Hematopoietic multipotent progenitor cell treated with erythropoietin and hydrocortisone succinate and interleukin-3 and kit ligand, for 15 days (in vitro differentiated cells): ENCODE measurements at regions not wholly inside any gene's neighbourhood (a gene's known extent, or its start where the extent isn't known, plus 50 kb on each side); places are given as distances from the start of the nearest gene placed in this dataset.
"Not testable (repeated sequence)": the region's sequence is repeated elsewhere in the genome, so short reads cannot be mapped to it uniquely, and the experiment has no call there.

Experiments
- DNase-seq: peaks from one replicate; pipeline ENCODE4 v3.0.0-alpha.2; 2015; ENCODE audit warnings: low spot score

DNA sequence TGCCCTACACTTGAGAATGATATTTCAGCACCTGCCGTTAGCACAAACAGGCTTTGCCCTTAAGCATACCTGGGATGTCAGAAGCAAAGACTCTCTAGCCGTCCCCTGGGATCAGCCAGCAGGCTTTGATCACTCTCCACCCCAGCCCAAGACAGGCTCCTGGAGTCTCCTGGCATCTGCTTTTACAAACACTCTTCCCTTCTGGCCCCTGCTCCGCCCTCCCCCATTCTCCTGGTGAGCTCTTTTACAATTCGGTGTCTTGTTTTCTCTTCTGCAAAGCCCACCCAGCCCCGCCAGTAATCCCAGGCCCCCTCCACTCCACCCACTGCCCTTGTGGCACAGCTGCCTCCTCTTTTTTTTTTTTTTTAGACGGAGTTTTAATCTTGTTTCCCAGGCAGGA, 50.4 kb downstream of the KATNIP start:
- no peak for DNase-seq

DNA sequence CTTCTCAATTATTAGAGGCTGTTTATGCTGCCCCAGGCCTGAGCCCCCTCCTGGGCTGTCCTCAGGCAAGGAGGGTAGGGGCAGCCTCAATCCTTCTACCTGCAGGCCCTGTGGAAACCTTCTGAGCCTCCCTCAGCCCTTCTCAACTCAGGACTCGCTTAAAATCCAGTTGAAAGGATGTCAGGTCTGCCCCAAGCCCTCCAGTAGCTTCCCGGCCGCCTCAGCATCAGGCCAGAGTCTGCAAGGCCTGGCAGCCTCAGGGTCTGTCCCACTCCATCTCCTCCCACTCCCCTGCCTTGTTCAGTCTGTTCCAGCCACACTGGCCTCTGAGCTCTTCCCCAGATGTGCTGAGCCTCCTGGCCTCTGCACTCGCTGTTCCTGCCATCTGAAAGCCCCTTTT, 52.2 kb downstream of the KATNIP start:
- DNase-seq = no peak

DNA sequence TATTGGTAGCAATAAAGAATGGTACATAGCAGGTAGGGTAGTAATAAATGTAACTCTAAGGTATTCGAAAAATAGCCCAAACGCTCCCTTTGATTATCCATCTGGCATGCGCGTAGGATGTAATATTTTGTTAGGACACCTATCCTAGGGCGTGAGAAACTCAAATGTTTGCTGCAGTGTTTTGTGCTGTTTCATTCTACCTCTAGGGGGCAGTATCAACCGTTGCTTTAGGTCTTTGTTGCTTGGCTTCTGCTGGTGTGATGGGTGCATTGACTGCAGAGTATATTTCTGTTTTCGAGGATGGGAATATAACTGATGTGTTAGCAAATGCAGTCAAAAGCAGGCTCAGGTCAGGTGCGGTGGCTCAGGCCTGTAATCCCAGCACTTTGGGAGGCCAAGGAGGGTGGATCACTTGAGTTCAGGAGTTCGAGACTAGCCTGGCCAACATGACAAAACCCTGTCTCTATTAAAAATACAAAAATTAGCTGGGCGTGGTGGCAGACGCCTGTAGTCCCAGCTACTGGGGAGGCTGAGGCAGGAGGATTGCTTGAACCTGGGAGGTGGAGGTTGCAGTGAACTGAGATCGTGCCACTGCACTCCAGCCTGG, 55.7 kb downstream of the KATNIP start:
- DNase-seq = peak; percentile 55

DNA sequence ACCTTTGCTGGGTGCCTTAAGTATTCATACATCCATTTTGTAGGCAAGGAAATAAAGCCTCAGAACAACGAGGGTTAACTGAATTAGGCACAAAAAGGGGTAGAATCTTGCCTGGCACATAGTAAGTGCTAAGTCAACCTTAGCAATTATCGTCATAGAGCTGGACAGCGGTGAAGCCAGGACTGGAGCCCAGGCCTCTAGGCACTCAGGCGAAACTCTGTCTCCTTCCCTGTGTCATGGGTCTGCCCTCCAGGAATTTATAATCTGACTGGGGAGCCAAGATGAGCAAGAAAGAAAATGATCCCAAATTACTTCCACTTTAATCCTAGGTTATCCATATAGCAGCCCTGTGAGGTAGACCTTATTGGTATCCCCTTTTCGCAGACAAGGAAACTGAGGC, 61.4 kb downstream of the KATNIP start:
- no peak for DNase-seq

DNA sequence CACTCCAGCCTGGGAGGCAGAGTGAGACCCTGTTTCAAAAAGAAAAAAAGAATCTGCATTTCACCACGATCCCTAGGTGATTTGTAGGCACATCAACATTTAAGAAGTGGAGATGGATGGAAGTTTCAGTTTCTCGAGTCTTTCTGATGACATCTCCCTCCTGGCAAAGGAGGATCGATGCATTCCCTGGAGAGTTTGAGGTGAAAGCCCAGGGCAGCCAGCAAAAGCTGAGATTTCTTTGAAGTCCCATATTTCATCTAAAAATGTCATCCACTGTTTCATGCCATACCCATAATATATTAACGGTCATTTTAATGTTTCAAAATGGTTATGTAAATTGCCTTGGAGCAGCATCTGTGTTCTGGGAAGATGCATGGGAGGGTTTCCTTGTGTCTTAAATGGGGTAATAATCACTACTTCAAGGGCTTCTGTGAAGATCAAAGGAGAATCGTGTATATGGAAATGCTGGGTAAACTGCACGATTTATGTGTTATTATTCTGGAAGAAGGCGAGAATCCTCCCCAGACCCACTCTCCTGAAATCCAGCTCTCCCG, 63.4 kb downstream of the KATNIP start:
- no peak for DNase-seq

DNA sequence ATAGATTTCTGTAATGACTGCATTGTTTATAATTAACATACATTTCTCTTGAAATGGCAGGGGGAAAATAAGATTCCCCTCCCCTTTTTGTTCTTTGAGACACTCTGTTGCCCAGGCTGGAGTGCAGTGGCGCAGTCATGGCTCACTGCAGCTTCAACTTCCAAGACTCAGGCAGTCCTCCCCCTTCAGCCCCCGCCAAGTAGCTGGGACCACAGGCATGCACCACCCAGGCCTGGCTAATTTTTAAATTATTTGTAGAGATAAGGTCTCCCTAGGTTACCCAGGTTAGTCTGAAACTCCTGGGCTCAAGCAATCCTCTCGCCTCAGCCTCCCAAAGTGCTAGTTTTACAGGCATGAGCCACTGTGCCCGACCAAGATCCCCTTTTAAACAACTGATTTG, 67.7 kb downstream of the KATNIP start:
- DNase-seq = no peak

DNA sequence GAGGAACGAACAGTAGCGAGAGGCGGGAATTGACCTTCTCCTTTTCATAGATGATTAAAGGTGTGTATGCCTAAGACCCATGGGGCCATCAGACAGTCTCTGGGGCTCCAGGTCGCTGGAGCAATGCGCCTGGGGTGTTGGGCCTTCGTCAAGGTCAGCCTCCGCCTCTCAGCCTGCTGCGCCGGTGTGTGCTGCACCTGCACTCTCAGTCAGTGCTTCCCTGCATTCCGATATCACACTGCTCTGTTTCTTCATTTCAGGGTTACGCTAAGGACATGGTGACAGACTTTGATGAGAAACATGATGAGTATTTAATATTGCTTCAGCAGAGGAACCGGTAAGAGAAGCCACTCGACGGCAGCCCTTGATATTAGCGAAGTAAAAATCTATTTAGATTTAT, 68.2 kb downstream of the KATNIP start:
- no peak for DNase-seq

DNA sequence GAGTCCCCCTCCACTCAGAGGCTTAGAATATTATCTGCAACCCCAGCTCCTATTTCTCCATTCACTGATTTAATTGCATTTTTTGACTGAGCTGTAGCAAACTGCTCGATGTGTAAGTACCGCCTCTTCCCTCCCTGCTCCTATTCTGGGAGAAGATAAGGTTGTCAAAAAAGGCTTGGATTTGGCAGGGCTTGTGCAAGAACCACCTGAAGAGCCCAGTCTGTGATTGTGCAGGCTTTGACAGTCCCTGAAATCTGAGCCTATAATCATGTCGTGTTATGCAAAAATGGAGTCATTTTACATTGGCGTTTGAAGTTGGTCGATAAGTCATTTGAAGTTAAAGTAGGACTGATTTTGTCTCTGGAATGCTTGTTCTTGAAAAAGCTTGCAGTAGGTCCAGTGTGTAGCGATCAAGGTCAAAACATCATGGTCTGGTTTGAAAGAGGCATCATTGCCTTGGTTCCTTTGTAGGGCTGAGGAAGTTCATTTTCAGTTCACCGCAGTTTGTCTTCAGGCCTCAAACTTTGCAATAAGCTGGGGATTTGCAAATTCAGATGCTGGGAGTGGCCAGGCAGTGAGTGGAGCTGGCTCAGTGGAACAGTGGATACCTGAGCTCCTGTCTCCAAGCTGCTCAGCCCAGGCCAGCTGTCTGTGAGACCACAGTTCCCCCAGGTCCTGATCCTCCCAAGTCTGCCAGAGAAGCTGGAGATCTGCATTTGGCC, 68.8 kb downstream of the KATNIP start:
- DNase-seq = no peak

DNA sequence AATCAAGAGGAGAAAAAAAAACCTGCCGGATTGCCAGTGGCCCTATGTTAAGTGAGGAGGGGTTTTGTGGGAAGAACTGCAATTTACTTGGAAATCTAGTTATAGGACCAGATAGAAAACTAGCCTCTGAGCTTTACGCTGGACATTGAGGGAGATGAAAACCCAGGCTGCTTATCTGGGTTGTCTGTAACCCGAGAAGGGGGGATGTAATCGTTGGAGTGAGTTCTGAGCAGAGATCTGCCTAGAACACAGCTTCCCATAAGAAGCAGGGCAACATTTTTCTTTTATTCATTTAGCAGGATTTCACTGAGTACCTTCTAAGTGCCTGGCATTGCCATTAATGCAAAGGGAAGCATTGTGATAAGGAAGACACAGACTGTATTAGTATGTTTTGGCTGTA, 70.6 kb downstream of the KATNIP start:
- DNase-seq = no peak

DNA sequence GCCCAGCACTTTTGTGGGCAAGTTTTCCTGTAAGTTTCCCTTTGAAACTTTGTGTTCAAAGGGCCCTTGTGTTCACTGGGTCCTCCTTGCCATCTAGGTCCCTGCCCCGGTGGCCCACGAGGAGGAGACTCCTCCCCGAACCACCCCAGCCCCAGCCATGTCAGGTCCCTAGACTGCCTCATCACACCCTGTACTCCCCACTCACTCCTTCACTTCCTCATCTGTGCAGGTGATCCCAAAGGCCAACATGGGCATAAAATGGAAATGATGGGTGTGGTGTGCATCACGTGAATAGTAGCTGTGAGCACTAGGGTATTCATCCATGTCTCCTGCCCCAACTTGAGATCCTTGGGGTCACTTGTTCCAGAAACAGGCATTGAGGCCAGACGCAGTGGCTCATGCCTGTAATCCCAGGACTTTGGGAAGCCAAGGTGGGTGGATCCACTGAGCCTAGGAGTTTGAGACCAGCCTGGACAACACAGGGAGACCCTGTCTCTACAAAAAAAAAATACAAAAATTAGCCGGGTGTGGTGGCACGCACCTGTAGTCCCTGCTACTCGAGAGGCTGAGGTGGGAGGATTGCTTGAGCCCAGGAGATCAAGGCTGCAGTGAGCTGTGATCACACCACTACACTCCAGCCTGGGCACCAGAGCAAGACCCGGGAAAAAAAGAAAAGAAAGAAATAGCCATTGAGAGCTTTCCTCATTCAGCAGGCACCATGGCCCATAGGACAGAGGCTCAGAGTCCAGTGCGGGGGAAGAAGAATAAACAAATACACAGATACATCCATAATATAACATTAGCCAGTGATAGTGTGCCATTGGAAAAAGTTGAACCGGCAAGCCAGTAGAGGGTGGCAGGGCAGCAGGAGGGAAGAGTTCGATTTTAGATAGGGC, 74.5 kb downstream of the KATNIP start:
- no peak for DNase-seq

DNA sequence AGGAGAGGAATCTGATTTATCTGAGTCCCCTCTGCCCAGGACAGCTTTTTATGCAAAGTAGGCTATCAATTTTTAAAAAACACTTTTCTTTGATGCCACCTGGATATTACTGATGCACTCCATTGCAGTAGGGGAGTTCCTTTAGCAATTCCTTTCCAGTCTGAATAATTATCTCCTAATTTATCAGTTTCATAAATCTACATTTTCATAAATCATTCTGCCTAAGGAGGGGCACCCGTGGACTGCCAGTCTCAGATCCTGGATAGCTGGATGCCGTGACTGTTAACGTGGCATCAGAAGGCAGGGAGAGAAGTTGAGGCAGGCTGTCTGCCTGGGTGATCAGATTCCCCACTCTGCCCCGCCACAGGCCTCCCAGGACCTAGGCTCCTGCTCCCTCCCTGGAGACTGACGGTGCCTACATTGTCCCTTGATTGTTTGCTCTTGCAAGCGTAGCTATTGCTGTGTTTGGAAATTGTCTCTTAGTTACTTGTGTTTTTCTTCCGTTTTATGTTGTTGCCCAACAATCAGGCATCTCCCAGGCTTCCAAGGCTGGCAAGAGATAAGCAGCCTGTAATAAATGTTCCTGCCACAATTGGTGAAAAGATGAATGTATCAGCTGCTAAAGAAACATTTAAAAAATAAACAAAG, 75.2 kb downstream of the KATNIP start:
- DNase-seq = no peak

DNA sequence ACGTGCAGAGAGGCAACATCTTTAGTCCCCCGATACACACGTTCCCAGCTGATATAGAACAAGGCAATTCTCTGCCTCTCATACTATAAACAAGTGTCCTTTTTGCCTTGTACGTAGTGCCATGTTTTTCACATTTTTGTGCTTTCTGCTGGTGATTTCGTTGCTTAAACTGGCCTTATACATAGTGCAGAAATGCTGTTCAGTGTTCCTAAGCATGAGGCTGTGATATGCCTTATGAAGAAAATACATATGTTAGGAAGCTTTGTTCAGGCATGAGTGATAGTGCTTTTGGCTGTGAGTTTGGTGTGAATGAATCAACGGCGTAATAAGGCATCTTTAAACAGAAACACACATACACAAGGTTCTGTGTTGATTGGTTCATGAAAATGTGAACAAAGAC, 77.2 kb downstream of the KATNIP start:
- no peak for DNase-seq

DNA sequence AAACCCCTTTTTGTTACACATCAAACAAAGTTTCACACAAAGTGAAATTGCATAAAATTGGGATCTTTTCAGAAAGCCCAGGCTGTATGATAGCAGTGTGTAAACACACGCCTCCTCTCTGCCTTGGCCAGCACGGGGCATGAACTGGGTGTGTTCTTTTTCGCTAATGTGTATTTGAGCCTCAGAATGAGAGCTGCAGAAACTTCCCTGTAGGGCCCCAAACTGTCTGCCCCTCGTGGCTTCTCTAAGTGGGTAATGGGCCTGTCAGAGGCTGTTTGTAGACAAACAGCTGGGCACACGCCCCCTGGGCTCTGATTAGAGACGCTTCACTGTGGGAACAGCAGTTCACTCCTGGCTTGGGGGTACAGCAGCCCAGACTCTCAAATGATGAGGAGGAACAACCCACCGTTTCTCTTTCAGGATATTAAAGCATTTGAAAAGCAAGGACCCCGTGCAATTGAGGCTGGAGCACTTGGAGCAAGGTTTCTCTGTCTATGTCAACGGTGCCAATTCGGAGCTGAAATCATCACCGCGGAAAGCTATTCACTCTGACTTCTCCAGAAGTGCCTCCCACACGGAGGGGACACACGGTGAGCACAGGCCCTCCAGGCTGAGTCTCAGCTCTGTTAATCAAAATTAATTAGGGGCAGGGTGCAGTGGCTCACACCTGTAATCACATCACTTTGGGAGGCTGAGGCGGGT, 78.4 kb downstream of the KATNIP start:
- DNase-seq = no peak

DNA sequence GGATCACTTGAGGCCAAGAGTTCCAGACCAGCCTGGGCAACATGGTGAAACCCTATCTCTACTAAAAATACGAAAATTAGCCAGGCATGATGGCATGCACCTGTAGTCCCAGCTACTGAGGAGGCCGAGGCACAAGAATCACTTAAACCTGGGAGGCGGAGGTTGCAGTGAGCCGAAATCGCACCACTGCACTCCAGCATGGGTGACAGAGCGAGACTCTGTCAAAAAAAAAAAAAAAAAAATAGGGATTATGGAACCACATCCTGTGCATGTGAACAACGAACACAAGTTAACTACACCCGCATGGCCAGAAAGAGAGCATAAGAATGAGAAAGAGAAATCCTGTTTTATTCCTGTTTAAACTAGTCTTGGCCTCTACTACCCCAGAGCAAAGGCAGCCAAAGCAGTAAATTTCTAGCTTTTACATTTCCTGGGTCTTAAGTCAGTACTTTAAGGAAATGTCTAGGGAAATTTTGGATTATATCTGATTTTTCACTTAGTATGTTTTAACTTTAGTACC, 79.1 kb downstream of the KATNIP start:
- DNase-seq = not testable (repeated sequence)

DNA sequence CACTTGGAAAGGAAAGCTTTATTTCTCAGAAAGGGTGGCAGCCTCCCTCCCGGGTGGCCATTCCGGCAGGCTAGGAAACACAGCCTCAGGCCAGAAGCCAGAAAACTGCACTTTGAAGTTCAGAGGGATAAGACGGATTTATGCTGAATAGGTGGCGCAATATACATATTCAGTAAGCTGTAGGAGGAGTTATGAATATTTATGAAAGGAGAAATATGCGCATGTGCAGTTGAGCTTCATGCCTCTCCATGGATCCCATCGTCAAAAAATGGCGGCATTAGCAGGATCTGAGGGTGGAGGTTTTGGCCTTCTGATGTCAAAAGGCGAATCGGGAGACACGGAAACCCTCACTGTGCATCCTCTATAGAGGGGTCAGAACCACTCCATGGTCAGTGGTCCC, 82.3 kb downstream of the KATNIP start:
- DNase-seq = no peak

DNA sequence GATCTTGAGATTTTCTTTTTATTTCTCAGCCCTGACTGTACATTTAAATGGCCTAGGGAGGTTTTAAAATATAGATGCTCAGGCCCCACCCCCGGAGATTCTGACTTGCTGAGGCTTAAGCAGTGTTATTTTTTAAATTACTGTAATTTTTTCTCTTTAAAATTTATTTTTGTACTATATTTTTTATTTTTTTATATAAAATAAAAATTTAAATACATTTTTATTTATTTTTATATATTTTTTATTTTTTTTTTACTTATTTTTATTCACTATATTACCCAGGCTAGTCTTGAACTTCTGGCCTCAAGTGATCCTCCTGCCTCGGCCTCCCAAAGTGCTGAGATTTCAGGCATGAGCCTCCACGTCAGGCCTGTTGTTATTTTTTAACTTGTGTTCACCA, 83.3 kb downstream of the KATNIP start:
- no peak for DNase-seq

DNA sequence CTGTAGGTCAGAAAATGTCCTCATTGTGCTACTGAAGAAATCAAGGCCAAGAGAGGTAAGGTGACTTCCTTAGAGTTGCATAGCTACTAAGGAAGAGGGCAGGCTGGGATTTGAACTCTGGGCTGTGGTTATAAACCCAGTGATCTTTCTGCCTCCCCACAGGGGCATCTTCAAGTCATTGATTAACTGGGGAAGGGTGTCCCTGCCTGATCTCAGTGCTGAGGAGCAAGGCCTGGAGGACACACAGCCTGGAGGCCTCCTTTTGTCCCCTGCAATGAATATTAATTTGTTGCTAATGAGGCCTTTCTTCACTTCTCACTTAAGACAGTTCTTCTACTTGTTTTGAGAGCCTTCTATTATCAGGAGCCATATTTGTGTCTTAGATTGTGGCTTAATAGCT, 83.8 kb downstream of the KATNIP start:
- no peak for DNase-seq

DNA sequence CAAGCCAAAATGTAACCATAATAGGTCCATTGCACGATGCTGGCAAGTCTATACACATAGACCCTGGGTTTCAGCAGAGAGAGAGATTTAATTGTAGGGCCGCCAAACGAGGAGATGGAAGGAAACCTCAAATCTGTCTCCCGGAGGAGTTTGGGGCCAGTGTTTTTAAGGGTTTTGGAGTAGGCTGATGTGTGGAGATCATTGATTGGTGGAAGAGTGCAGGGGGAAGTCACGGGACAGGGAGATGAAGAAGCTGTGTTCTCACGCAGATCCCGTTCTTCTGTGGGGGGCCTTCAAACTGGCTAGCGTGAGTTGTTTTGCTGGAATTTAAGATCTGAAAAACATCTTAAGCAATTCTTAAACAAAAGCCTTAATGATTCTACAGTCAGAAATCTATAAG, 84.8 kb downstream of the KATNIP start:
- DNase-seq = no peak

DNA sequence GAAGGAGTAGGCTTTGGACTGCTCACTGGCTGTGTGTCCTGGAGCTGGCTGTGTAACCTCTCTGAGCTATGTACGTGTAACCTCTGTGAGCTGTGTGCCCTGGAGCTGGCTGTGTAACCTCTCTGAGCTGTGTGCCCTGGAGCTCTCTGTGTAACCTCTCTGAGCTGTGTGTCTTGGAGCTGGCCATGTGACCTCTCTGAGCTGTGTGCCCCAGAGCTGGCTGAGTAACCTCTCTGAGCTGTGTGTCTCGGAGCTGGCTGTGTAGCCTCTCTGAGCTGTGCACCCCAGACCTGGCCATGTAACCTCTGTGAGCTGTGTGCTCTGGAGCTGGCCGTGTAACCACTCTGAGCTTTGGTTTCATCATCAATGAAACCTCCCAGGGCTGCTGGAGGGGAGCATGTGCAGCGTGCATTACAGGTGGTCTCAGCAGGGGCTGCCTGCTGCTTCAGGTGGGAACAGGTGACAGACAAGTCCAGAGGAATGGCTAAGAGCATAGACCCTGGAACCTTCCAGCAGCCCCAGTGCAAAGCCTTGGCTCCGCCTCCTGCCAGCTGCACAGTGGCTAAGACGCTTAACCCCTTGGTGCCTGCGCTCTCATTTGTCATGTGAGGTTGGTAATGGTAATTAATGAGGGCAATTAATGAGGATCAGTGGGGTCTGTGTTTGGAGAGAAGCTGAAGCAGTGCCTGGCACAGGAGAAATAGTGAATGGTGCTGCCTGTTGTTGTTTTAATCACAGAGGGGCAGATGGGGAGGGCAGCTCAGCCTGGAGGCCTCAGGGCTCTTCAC, 86.7 kb downstream of the KATNIP start:
- DNase-seq = no peak

DNA sequence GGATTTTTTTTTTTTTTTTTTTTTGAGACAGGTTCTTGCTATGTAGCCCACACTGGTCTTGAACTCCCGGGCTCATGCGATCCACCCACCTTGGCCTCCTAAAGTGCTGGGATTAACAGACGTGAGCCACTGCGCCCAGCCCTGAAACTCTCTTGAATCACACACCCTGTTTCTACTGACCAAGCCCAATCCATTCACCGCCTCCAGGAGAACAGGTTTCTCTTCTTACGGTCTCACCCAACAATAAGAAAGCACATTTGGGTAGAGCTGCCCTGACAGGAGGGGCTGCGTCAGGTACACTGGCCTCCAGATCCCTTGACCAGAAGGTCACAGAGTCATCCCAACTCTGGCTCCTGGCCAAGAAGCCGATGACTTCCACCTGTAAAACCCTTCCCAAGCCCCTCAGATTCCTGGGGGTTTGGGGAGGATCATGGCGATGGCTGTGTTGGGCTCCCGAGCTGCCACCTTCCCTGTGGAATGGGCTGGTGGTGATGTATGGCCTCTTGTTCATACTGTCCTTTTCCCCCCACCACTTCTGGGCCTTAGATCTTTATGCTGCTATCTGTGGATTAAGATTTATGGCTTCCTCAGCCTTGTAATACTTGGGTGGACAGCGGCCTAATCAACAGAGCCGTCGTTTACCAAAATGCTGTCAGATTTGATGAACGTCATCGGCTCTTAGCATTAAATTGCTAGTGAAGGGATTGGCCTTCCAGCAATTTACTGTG, 89.1 kb downstream of the KATNIP start:
- DNase-seq = no peak
